GM23248 (cell line): ENCODE measurements at regions not wholly inside any gene's neighbourhood (a gene's known extent, or its start where the extent isn't known, plus 50 kb on each side); places are given as distances from the start of the nearest gene placed in this dataset.

ENCODE experiments used
- DNase-seq: peaks from one replicate; pipeline ENCODE4 v3.0.0-alpha.2; 2015
- H2AFZ ChIP-seq: fragments of 200-600 bp; sonication (generic); 2 replicates; pipeline ENCODE4 v1.6.1; 2016; ENCODE audit warnings: antibody characterized with exemption
- H3F3A ChIP-seq: fragments of 200-600 bp; sonication (generic); 2 replicates; pipeline ENCODE4 v1.6.1; 2016; ENCODE audit warnings: mild to moderate bottlenecking, antibody characterized with exemption, mixed run types; ENCODE audit not compliant: insufficient read depth
- H3K27ac ChIP-seq: fragments of 200-600 bp; sonication (generic); 2 replicates; pipeline ENCODE4 v1.5.1; 2016; ENCODE audit warnings: mild to moderate bottlenecking
- H3K27me3 ChIP-seq: fragments of 200-600 bp; sonication (generic); replicated peaks from 2 replicates; pipeline ENCODE4 v1.6.1; 2016; ENCODE audit warnings: mild to moderate bottlenecking; ENCODE audit not compliant: insufficient read depth
- H3K36me3 ChIP-seq: fragments of 200-600 bp; sonication (generic); 2 replicates; pipeline ENCODE4 v1.6.1; 2016; ENCODE audit warnings: low read depth, mild to moderate bottlenecking
- H3K4me1 ChIP-seq: fragments of 200-600 bp; sonication (generic); 2 replicates; pipeline ENCODE4 v1.6.1; 2016; ENCODE audit warnings: mild to moderate bottlenecking; ENCODE audit not compliant: insufficient read depth
- H3K4me2 ChIP-seq: fragments of 200-600 bp; sonication (generic); one replicate; pipeline ENCODE4 v1.6.1; 2016; ENCODE audit warnings: mild to moderate bottlenecking; ENCODE audit not compliant: unreplicated experiment
- H3K4me3 ChIP-seq: fragments of 200-600 bp; sonication (generic); 2 replicates; pipeline ENCODE4 v1.5.1; 2016; ENCODE audit warnings: mild to moderate bottlenecking
- H3K79me2 ChIP-seq: fragments of 200-600 bp; sonication (generic); 2 replicates; pipeline ENCODE4 v1.6.1; 2016; ENCODE audit warnings: mild to moderate bottlenecking; ENCODE audit not compliant: insufficient read depth
- H3K9ac ChIP-seq: fragments of 200-600 bp; sonication (generic); 2 replicates; pipeline ENCODE4 v1.6.1; 2016; ENCODE audit warnings: mild to moderate bottlenecking
- H3K9me2 ChIP-seq: fragments of 200-600 bp; sonication (generic); 2 replicates; pipeline ENCODE4 v1.6.1; 2016; ENCODE audit warnings: mixed run types, mild to moderate bottlenecking, moderate library complexity; ENCODE audit not compliant: insufficient read depth
- H3K9me3 ChIP-seq: fragments of 200-600 bp; sonication (generic); one replicate; pipeline ENCODE4 v1.6.1; 2017; ENCODE audit warnings: low read depth
- H4K20me1 ChIP-seq: fragments of 200-600 bp; sonication (generic); 2 replicates; pipeline ENCODE4 v1.6.0; 2016; ENCODE audit not compliant: insufficient read depth
- EZH2 ChIP-seq: fragments of 200-600 bp; sonication (generic); IDR thresholded peaks from 2 replicates; pipeline ENCODE4 v1.6.1; 2018; ENCODE audit warnings: antibody characterized with exemption, mild to moderate bottlenecking; ENCODE audit not compliant: insufficient read depth, poor library complexity, severe bottlenecking
- EZH2phosphoT487 ChIP-seq: fragments of 200-600 bp; sonication (generic); IDR thresholded peaks from 2 replicates; pipeline ENCODE4 v1.6.1; 2018; ENCODE audit warnings: antibody characterized with exemption, moderate library complexity, mild to moderate bottlenecking, low read depth; ENCODE audit not compliant: insufficient read depth
- WGBS, 2 experiments: methylation state at CpG; one replicate each; pipeline ENCODE4 v1.1.6; 2015 to 2017; ENCODE audit warnings: low lambda C conversion rate in 2 of 2, low coverage in 1 of 2; ENCODE audit errors: missing lambda C conversion rate in 2 of 2; 5-methylcytosine and 5-hydroxymethylcytosine counted together
- in situ Hi-C: fragments of 300-500 bp; cut with MboI; formaldehyde crosslinking; loops from 2 replicates; pipeline ENCODE4 v1.15.0; 2020

- TF ChIP-seq EZH2phosphoT487 (no peak), EZH2 (no peak)
- Histone ChIP-seq H3K27ac (no peak overlapping the region), H2AFZ (no peak overlapping the region)
Observed at GRCh38 chr3:177826253-177826652, 629.0 kb upstream of the TBL1XR1 start.

GRCh38 chr3:177827511-177828207 is 630.4 kb upstream of the TBL1XR1 start:
- H3K27ac ChIP-seq, result peak overlapping the region; percentile 7; the same call in 1 of the 2 replicates

More at GRCh38 chr3:177826253-177826652, 629.0 kb upstream of the TBL1XR1 start:
- Histone ChIP-seq H4K20me1 (no peaks in the 10 kb centered on the region), H3K4me3 (no peak overlapping the region), H3K4me2 (no peak overlapping the region), H3K36me3 (no peaks in the 10 kb centered on the region), H3K27me3 (0 out of 2 replicates have a peak, but pooled peaks cover 7% of the 10 kb centered on the region), H3F3A (peaks cover 31% of the 10 kb centered on the region), H3K79me2 (no peaks in the 10 kb centered on the region), H3K9me3 (no peaks in the 10 kb centered on the region), H3K9me2 (no peaks in the 10 kb centered on the region), H3K4me1 (peaks cover 41% of the 10 kb centered on the region), H3K9ac (no peak overlapping the region)
- 94 to 97% methylated on average over 10 of the region's 10 CpGs for WGBS, 2 experiments
- no peak for DNase-seq
- in situ Hi-C loops, result no loop called here

DNA sequence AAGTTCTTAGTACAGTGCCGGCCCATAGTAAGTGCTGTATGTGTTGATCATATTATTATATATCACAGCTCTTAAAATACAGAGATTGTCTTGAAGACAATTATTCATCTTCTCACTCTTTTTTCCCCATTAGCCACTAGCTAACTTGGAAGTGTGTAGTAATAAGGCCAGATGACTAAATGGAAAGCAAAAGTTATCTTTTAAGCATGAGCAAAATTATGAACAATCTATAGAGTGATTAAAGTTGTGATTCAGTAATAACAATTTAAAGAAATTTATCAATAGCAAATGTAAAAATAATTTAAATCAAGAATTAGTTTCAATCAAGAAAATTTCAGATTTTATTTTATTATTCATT is 630.9 kb upstream of the TBL1XR1 start:
- in situ Hi-C loops, result no loop called here
- Histone ChIP-seq H3K36me3 (no peaks in the 10 kb centered on the region), H3F3A (peaks cover 31% of the 10 kb centered on the region), H3K4me3 (no peak overlapping the region), H3K9me3 (no peaks in the 10 kb centered on the region), H3K27me3 (0 out of 2 replicates have a peak, but pooled peaks cover 4% of the 10 kb centered on the region), H2AFZ (no peak overlapping the region), H3K4me2 (peak overlapping the region; percentile 19), H3K4me1 (peaks cover 43% of the 10 kb centered on the region), H3K9ac (no peak overlapping the region), H3K27ac (no peak overlapping the region), H4K20me1 (no peaks in the 10 kb centered on the region), H3K79me2 (no peaks in the 10 kb centered on the region), H3K9me2 (no peaks in the 10 kb centered on the region)
- no peak for TF ChIP-seq EZH2
- TF ChIP-seq EZH2phosphoT487, result no peak
- WGBS, 2 experiments, result 88 to 93% methylated on average over 1 of the region's 1 CpG
- DNase-seq, result peak; percentile 6

More at GRCh38 chr3:177827511-177828207, 630.4 kb upstream of the TBL1XR1 start:
- Histone ChIP-seq H3K9ac (no peak overlapping the region), H3K9me2 (no peaks in the 10 kb centered on the region), H2AFZ (no peak overlapping the region), H3K4me2 (peak overlapping the region; percentile 19), H3K9me3 (no peaks in the 10 kb centered on the region), H3K4me1 (peaks cover 43% of the 10 kb centered on the region), H3K27me3 (0 out of 2 replicates have a peak, but pooled peaks cover 4% of the 10 kb centered on the region), H3K4me3 (no peak overlapping the region), H3K36me3 (no peaks in the 10 kb centered on the region), H3K79me2 (no peaks in the 10 kb centered on the region), H3F3A (peaks cover 31% of the 10 kb centered on the region), H4K20me1 (no peaks in the 10 kb centered on the region)
- in situ Hi-C loops, result no loop called here
- DNase-seq, result peak; percentile 88
- 45 to 46% methylated on average over 5 of the region's 5 CpGs for WGBS, 2 experiments
- TF ChIP-seq EZH2phosphoT487, result no peak
- no peak for TF ChIP-seq EZH2

DNA sequence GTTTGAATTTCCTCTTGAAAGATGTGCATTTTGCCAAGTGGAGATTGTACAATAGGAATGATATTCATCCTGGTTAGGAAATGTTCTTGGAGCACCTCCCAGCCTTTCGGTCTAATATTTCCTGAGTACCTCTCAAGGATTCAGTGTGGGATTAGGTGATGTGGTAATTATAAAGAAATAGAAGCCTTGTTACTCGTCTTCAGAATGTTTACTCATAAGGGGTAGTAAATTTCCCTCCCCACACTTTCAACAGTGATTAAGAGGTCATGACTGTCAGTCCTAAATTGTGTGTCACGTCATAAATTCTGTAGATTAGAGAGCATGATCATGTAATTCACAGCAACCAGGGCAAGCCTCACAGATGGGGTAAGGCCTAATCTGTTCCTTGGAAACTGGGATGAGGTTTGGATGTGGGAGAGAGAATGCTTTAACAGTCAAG is 633.1 kb upstream of the TBL1XR1 start:
- Histone ChIP-seq H3K27ac (peak overlapping the region; percentile 15; the same call in 1 of the 2 replicates), H3K79me2 (no peaks in the 10 kb centered on the region), H3K4me3 (no peak overlapping the region), H3K4me1 (peaks cover 43% of the 10 kb centered on the region), H4K20me1 (no peaks in the 10 kb centered on the region), H2AFZ (no peak overlapping the region), H3K4me2 (peak overlapping the region; percentile 38), H3K27me3 (0 out of 2 replicates have a peak, but pooled peaks cover 4% of the 10 kb centered on the region), H3F3A (peaks cover 34% of the 10 kb centered on the region), H3K9me2 (no peaks in the 10 kb centered on the region), H3K9ac (no peak overlapping the region), H3K36me3 (no peaks in the 10 kb centered on the region), H3K9me3 (no peaks in the 10 kb centered on the region)
- 0 to 3% methylated on average over 3 of the region's 3 CpGs for WGBS, 2 experiments
- TF ChIP-seq EZH2 (no peak), EZH2phosphoT487 (peak; percentile 100)
- DNase-seq, result peak; percentile 93
- in situ Hi-C loops, result no loop called here
